Spinal cord (tissue), 1 donor: ENCODE measurements at regions not wholly inside any gene's neighbourhood (a gene's known extent, or its start where the extent isn't known, plus 50 kb on each side); places are given as distances from the start of the nearest gene placed in this dataset. TPM values are rescaled to one million over a fixed set of nuclear protein-coding genes. Genes with fewer than 3 reads are reported as not detected.

Experiments
- small RNA-seq: library from RNA; depleted of rRNA; stranded (forward); fragments of <200 nt; gene quantifications from one replicate; pipeline ENCODE3, GENCODE V24; 2014; ENCODE audit warnings: low replicate concordance

Small RNAs in the stretch of these regions (small RNA-seq; reads per million reads assigned to genes)
- gene AC233263.1 (not detected), gene AC233263.2 (not detected), gene IGKV1D-35 (not detected), gene IGKV2D-19 (not detected), gene IGKV2D-36 (not detected), gene IGKV2D-38 (not detected), gene IGKV3D-25 (not detected)
